IMR-90 (cell line): ENCODE measurements at regions not wholly inside any gene's neighbourhood (a gene's known extent, or its start where the extent isn't known, plus 50 kb on each side); places are given as distances from the start of the nearest gene placed in this dataset.

Source experiments
- ATAC-seq: fragments of 200-7000 bp; cut with Tn5 transposase; 2 replicates; pipeline ENCODE4 v1.9.1; 2020; ENCODE audit warnings: low read depth, mild to moderate bottlenecking, moderate library complexity
- BruUV-seq: library from RNA; stranded (reverse); fragments of 400-500 nt; replicated peaks from 2 replicates; lab custom pipeline; 2021; lab: Mats Ljungman, UMichigan
- CTCF ChIA-PET: fragments of 300-600 bp; formaldehyde crosslinking; extraction: SDS; loops from one replicate; lab custom pipeline; 2021; ENCODE audit warnings: antibody characterized with exemption; lab: Yijun Ruan, JAX
- POLR2A ChIA-PET: fragments of 300-600 bp; sonication (Branson Sonifier 250); formaldehyde crosslinking; loops from one replicate; lab custom pipeline; 2022; ENCODE audit warnings: antibody characterized with exemption; ENCODE audit not compliant: unreplicated experiment; lab: Charles Lee
- DNase-seq: peaks from one replicate; pipeline ENCODE4 v3.0.0; 2013
- H2AFZ ChIP-seq: replicated peaks from 2 replicates; pipeline ENCODE3; 2013; ENCODE audit warnings: low read length, mild to moderate bottlenecking; ENCODE audit not compliant: poor library complexity
- H2AK5ac ChIP-seq: 2 replicates; pipeline ENCODE4 v1.6.1; 2013; ENCODE audit warnings: low read depth, low read length, inconsistent platforms
- H2AK9ac ChIP-seq: replicated peaks from 2 replicates; pipeline ENCODE3; 2013; ENCODE audit warnings: mild to moderate bottlenecking, low read depth, low read length, moderate library complexity; ENCODE audit not compliant: poor library complexity
- H2BK120ac ChIP-seq: 2 replicates; pipeline ENCODE4 v1.6.1; 2013; ENCODE audit warnings: low read depth, low read length, inconsistent platforms
- H2BK15ac ChIP-seq: 3 replicates; pipeline ENCODE4 v1.6.1; 2013; ENCODE audit warnings: low read depth, low read length, inconsistent platforms
- H2BK20ac ChIP-seq: 2 replicates; pipeline ENCODE4 v1.6.1; 2013; ENCODE audit warnings: low read depth, mild to moderate bottlenecking, inconsistent platforms, low read length, moderate library complexity
- H2BK5ac ChIP-seq: 2 replicates; pipeline ENCODE4 v1.6.1; 2013; ENCODE audit warnings: mild to moderate bottlenecking, low read depth, low read length, inconsistent platforms; ENCODE audit not compliant: poor library complexity, severe bottlenecking
- H3K14ac ChIP-seq: replicated peaks from 2 replicates; pipeline ENCODE4 v1.6.1; 2013; ENCODE audit warnings: low read depth, low read length, inconsistent platforms
- H3K18ac ChIP-seq: 2 replicates; pipeline ENCODE4 v1.6.1; 2013; ENCODE audit warnings: low read depth, low read length, control low read depth
- H3K23ac ChIP-seq: 2 replicates; pipeline ENCODE4 v1.6.1; 2013; ENCODE audit warnings: low read depth, low read length, inconsistent platforms
- H3K27ac ChIP-seq: 2 replicates; pipeline ENCODE4 v1.5.1; 2013; ENCODE audit warnings: mild to moderate bottlenecking, control low read depth, low read length; ENCODE audit not compliant: insufficient read depth
- H3K27me3 ChIP-seq: 2 replicates; pipeline ENCODE4 v1.6.1; 2013; ENCODE audit warnings: low read length; ENCODE audit not compliant: control insufficient read depth, insufficient read depth
- H3K36me3 ChIP-seq: 2 replicates; pipeline ENCODE4 v1.6.1; 2013; ENCODE audit warnings: low read length, mixed read lengths; ENCODE audit not compliant: control insufficient read depth, insufficient read depth
- H3K4ac ChIP-seq: 2 replicates; pipeline ENCODE4 v1.6.1; 2013; ENCODE audit warnings: low read depth, low read length, inconsistent platforms
- H3K4me1 ChIP-seq: 2 replicates; pipeline ENCODE4 v1.6.1; 2013; ENCODE audit warnings: low read length, mixed read lengths; ENCODE audit not compliant: control insufficient read depth, insufficient read depth
- H3K4me2 ChIP-seq: 2 replicates; pipeline ENCODE4 v1.6.1; 2013; ENCODE audit warnings: low read depth, mild to moderate bottlenecking, control low read depth, low read length, moderate library complexity
- H3K4me3 ChIP-seq: 2 replicates; pipeline ENCODE4 v1.5.1; 2013; ENCODE audit warnings: low read depth, mild to moderate bottlenecking, control low read depth, low read length, moderate library complexity; ENCODE audit not compliant: insufficient read depth
- H3K56ac ChIP-seq: 2 replicates; pipeline ENCODE4 v1.6.1; 2013; ENCODE audit warnings: low read length, inconsistent platforms; ENCODE audit not compliant: insufficient read depth; ENCODE audit errors: extremely low read depth
- H3K79me1 ChIP-seq, 2 experiments: 2 replicates each; pipeline ENCODE4 v1.6.1; 2013; ENCODE audit warnings: low read length in 2 of 2, inconsistent platforms in 1 of 2, low read depth in 1 of 2
- H3K9ac ChIP-seq: 2 replicates; pipeline ENCODE4 v1.6.1; 2013; ENCODE audit warnings: low read depth, low read length, control low read depth
- H3K9me1 ChIP-seq: 2 replicates; pipeline ENCODE4 v1.6.1; 2013; ENCODE audit warnings: low read length, inconsistent platforms; ENCODE audit not compliant: insufficient read depth
- H3K9me3 ChIP-seq: 2 replicates; pipeline ENCODE4 v1.6.1; 2013; ENCODE audit warnings: low read length; ENCODE audit not compliant: control insufficient read depth, insufficient read depth
- H4K20me1 ChIP-seq: 2 replicates; pipeline ENCODE4 v1.6.1; 2013; ENCODE audit warnings: low read length, inconsistent platforms; ENCODE audit not compliant: insufficient read depth
- H4K5ac ChIP-seq: 2 replicates; pipeline ENCODE4 v1.6.1; 2013; ENCODE audit warnings: mild to moderate bottlenecking, low read depth, low read length, control low read depth
- H4K8ac ChIP-seq, 2 experiments: 2 replicates each; pipeline ENCODE4 v1.6.1; 2013; ENCODE audit warnings: low read depth in 2 of 2, low read length in 2 of 2, control low read depth in 1 of 2, inconsistent platforms in 1 of 2
- H4K91ac ChIP-seq: 2 replicates; pipeline ENCODE4 v1.6.1; 2013; ENCODE audit warnings: low read depth, low read length, inconsistent platforms; ENCODE audit not compliant: insufficient read depth
- BHLHE40 ChIP-seq: fragments of 150-350 bp; IDR thresholded peaks from 2 replicates; pipeline ENCODE4 v1.6.1; 2016; ENCODE audit warnings: mild to moderate bottlenecking, low read depth, low read length
- CEBPB ChIP-seq: IDR thresholded peaks from 2 replicates; pipeline ENCODE4 v1.6.1; 2012; ENCODE audit warnings: low read depth, low read length, improper control_type of control experiment
- CHD1 ChIP-seq: IDR thresholded peaks from 2 replicates; pipeline ENCODE4 v1.6.1; 2012; ENCODE audit warnings: low read depth, low read length, improper control_type of control experiment
- MAFK ChIP-seq: IDR thresholded peaks from 2 replicates; pipeline ENCODE4 v1.6.1; 2012; ENCODE audit warnings: low read depth, low read length, improper control_type of control experiment
- MAZ ChIP-seq: IDR thresholded peaks from 2 replicates; pipeline ENCODE4 v1.6.1; 2012; ENCODE audit warnings: low read depth, mild to moderate bottlenecking, low read length, improper control_type of control experiment, moderate library complexity, borderline replicate concordance
- MXI1 ChIP-seq: IDR thresholded peaks from 2 replicates; pipeline ENCODE4 v1.6.1; 2012; ENCODE audit warnings: low read depth, mild to moderate bottlenecking, low read length, moderate library complexity, borderline replicate concordance
- NFE2L2 ChIP-seq: fragments of 150-350 bp; IDR thresholded peaks from 2 replicates; pipeline ENCODE4 v1.6.1; 2016; ENCODE audit warnings: low read depth, mild to moderate bottlenecking, low read length
- POLR2A ChIP-seq: IDR thresholded peaks from 2 replicates; pipeline ENCODE4 v1.6.1; 2012; ENCODE audit warnings: mild to moderate bottlenecking, low read depth, low read length
- RAD21 ChIP-seq: IDR thresholded peaks from 2 replicates; pipeline ENCODE4 v1.6.1; 2012; ENCODE audit warnings: low read length, improper control_type of control experiment
- RCOR1 ChIP-seq: IDR thresholded peaks from 2 replicates; pipeline ENCODE4 v1.6.1; 2012; ENCODE audit warnings: mild to moderate bottlenecking, low read length, improper control_type of control experiment; ENCODE audit not compliant: insufficient replicate concordance
- RFX5 ChIP-seq: IDR thresholded peaks from 2 replicates; pipeline ENCODE4 v1.8.0; 2012; ENCODE audit warnings: low read depth, mild to moderate bottlenecking, low read length, moderate library complexity
- SMC3 ChIP-seq: fragments of 150-350 bp; IDR thresholded peaks from 2 replicates; pipeline ENCODE4 v1.6.1; 2016; ENCODE audit warnings: low read depth, mild to moderate bottlenecking, antibody characterized with exemption, low read length, moderate library complexity
- WGBS, 2 experiments: methylation state at CpG; one replicate each; pipeline versions ENCODE4 v1.1.5 to v1.1.7; 2013; ENCODE audit warnings: missing lambda C conversion rate in 2 of 2; ENCODE audit not compliant: insufficient read length in 1 of 2; ENCODE audit errors: extremely low coverage in 2 of 2; 5-methylcytosine and 5-hydroxymethylcytosine counted together
- dilution Hi-C: fragments of 300-500 bp; cut with HindIII; formaldehyde crosslinking; loops from one replicate; pipeline ENCODE4 v1.14.3; 2018; ENCODE audit warnings: low sequenced_read_pairs; ENCODE audit not compliant: unreplicated experiment
- in situ Hi-C: fragments of 300-500 bp; cut with MboI; formaldehyde crosslinking; loops from 3 replicates; pipeline ENCODE4 v1.14.3; 2019; ENCODE audit warnings: low sequenced_read_pairs, inconsistent platforms, mixed read lengths
- intact Hi-C: fragments of 100-400 bp; cut with micrococcal nuclease; formaldehyde crosslinking; loops from 2 replicates; pipeline ENCODE4 v1.10.0; 2022
- TF ChIP-seq, protein P1 (sequence below): fragments of 150-350 bp; IDR thresholded peaks from 2 replicates; pipeline ENCODE4 v1.6.1; 2017; ENCODE audit warnings: mild to moderate bottlenecking, antibody characterized with exemption, low read length, low read depth
- TF ChIP-seq, protein P2 (sequence below): conservative IDR thresholded peaks from 2 replicates; pipeline ENCODE4 v1.5.1; 2012; ENCODE audit warnings: mild to moderate bottlenecking, low read depth, low read length, improper control_type of control experiment

DNA sequence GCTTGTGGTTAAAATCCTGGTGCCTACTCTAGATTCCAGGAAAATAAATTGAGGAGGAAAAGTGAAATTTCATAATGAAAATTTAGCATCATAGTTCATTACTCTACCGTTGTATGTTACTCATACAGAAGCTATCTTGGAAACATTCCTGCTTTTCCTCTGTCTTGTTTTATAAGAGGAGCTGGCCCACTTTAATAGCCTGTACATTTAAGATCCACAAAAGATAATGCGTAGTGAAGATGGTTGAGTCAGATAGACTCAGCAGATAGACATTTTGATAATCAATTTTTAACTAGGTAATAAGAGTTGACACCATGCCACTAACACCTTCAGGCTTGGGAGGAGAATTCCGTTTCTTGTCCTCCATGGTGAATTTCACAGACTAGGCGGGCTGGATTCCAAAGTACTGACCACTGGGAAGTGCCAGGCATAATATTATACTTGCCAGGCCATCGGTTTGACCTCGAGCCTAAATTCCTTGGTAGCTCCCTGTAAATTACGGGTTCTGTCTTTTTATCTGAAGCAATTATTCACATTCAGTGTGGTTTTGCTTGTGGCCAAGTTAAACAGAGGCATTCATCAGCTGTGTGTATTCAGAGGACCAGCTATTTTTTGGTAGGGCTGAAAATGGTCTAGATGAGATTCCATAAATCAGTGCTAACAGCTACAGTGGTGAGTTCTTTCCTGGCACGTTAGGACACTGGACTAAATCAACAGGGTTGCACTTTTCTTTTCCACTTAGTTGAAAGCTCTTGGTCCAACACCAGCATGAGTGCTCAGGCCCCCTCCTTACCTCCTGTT lies 111.9 kb upstream of the KAZN start:
- Histone ChIP-seq H2BK5ac (peak overlapping the region; percentile 25), H3K36me3 (no peaks in the 10 kb centered on the region), H3K4me1 (peaks cover 8% of the 10 kb centered on the region; the same call in 1 of the 2 replicates), H3K4me2 (peak overlapping the region; percentile 60), H4K5ac (no peak overlapping the region), H2BK20ac (no peak overlapping the region), H2AFZ (no peak overlapping the region), H3K56ac (no peak overlapping the region), H3K27me3 (no peaks in the 10 kb centered on the region), H3K9me3 (peaks cover 2% of the 10 kb centered on the region; the same call in 1 of the 2 replicates), H2AK9ac (no peak overlapping the region), H3K79me1 (no peaks in the 10 kb centered on the region), H2BK120ac (no peak overlapping the region), H3K14ac (no peak overlapping the region), H3K9ac (no peak overlapping the region), H3K4me3 (no peak overlapping the region), H2AK5ac (no peak overlapping the region), H2BK15ac (no peak overlapping the region), H3K18ac (peak overlapping the region; percentile 58), H3K23ac (no peak overlapping the region), H3K27ac (peak overlapping the region; percentile 3; the same call in 1 of the 2 replicates), H3K9me1 (no peaks in the 10 kb centered on the region), H4K91ac (no peak overlapping the region), H4K8ac (no peak overlapping the region), H3K4ac (no peak overlapping the region), H4K20me1 (no peaks in the 10 kb centered on the region)
- DNase-seq (peak; percentile 69), ATAC-seq (peak; percentile 83)
- intact Hi-C loops (loop anchor here (5.0 kb wide), 1 partner anchor 44 kb away; no protein-coding TSS in a partner anchor), in situ Hi-C loops (no loop called here), dilution Hi-C loops (no loop called here)
- POLR2A ChIA-PET: no interaction called here
- TF ChIP-seq CHD1 (no peak), NFE2L2 (no peak), RFX5 (no peak), SMC3 (no peak), RAD21 (no peak), MAZ (no peak), MXI1 (no peak), BHLHE40 (no peak), CEBPB (no peak), RCOR1 (no peak), POLR2A (no peak), MAFK (no peak)
- TF ChIP-seq, protein P1, sequence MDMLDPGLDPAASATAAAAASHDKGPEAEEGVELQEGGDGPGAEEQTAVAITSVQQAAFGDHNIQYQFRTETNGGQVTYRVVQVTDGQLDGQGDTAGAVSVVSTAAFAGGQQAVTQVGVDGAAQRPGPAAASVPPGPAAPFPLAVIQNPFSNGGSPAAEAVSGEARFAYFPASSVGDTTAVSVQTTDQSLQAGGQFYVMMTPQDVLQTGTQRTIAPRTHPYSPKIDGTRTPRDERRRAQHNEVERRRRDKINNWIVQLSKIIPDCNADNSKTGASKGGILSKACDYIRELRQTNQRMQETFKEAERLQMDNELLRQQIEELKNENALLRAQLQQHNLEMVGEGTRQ: no peak
- TF ChIP-seq, protein P2, sequence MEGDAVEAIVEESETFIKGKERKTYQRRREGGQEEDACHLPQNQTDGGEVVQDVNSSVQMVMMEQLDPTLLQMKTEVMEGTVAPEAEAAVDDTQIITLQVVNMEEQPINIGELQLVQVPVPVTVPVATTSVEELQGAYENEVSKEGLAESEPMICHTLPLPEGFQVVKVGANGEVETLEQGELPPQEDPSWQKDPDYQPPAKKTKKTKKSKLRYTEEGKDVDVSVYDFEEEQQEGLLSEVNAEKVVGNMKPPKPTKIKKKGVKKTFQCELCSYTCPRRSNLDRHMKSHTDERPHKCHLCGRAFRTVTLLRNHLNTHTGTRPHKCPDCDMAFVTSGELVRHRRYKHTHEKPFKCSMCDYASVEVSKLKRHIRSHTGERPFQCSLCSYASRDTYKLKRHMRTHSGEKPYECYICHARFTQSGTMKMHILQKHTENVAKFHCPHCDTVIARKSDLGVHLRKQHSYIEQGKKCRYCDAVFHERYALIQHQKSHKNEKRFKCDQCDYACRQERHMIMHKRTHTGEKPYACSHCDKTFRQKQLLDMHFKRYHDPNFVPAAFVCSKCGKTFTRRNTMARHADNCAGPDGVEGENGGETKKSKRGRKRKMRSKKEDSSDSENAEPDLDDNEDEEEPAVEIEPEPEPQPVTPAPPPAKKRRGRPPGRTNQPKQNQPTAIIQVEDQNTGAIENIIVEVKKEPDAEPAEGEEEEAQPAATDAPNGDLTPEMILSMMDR: no peak
- WGBS, 2 experiments: 0% methylated on average over 3 of the region's 8 CpGs; no CpG with 5 or more reads in 1 of the 2 experiments
- CTCF ChIA-PET: no interaction called here
- no TSS peak for BruUV-seq
